ENCODE measurements at regions not wholly inside any gene's neighbourhood (a gene's known extent, or its start where the extent isn't known, plus 50 kb on each side); places are given as distances from the start of the nearest gene placed in this dataset.

DNA sequence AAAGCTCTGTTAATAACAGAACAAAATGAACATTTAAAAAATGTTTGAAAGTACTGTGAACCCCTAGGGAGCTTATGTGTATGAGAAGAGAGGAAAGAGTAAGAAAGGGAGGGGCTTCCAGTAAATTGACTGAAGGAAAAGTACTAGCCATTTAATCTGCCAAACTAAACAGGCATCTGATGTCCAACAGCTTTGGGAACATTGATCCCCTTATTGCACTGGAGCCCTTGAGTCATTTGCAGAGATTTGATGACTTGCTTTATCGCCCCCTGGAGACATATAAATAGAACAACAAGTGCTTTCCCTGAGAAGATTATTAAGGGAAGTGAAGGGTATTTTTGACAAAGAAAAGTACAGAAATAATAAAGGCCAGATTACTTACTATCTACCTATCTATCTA, 319.3 kb upstream of the NOVA1 start:
- TF ChIP-seq POLR2A (IDR thresholded peaks at IDR 0.05; ENCODE audit: low read depth, low read length) (no peak), SMC3 (IDR thresholded peaks at IDR 0.05; ENCODE audit: low read depth, low read length) (no peak), RCOR1 (IDR thresholded peaks at IDR 0.05; ENCODE audit: insufficient replicate concordance, low read length) (no peak), RAD21 (IDR thresholded peaks at IDR 0.05; ENCODE audit: low read length) (peak; percentile 37; the same call in 1 of the 2 replicates), CHD1 (IDR thresholded peaks at IDR 0.05; ENCODE audit: low read depth, low read length) (no peak), NFE2L2 (IDR thresholded peaks at IDR 0.05; ENCODE audit: low read depth, low read length) (no peak), FOS (IDR thresholded peaks at IDR 0.05; ENCODE audit: low read depth, low read length) (no peak)
- TF ChIP-seq, protein P1, sequence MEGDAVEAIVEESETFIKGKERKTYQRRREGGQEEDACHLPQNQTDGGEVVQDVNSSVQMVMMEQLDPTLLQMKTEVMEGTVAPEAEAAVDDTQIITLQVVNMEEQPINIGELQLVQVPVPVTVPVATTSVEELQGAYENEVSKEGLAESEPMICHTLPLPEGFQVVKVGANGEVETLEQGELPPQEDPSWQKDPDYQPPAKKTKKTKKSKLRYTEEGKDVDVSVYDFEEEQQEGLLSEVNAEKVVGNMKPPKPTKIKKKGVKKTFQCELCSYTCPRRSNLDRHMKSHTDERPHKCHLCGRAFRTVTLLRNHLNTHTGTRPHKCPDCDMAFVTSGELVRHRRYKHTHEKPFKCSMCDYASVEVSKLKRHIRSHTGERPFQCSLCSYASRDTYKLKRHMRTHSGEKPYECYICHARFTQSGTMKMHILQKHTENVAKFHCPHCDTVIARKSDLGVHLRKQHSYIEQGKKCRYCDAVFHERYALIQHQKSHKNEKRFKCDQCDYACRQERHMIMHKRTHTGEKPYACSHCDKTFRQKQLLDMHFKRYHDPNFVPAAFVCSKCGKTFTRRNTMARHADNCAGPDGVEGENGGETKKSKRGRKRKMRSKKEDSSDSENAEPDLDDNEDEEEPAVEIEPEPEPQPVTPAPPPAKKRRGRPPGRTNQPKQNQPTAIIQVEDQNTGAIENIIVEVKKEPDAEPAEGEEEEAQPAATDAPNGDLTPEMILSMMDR (conservative IDR thresholded peaks at IDR 0.05; ENCODE audit: low read depth, low read length) = peak; percentile 44
- TF ChIP-seq, protein P2, sequence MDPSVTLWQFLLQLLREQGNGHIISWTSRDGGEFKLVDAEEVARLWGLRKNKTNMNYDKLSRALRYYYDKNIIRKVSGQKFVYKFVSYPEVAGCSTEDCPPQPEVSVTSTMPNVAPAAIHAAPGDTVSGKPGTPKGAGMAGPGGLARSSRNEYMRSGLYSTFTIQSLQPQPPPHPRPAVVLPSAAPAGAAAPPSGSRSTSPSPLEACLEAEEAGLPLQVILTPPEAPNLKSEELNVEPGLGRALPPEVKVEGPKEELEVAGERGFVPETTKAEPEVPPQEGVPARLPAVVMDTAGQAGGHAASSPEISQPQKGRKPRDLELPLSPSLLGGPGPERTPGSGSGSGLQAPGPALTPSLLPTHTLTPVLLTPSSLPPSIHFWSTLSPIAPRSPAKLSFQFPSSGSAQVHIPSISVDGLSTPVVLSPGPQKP (IDR thresholded peaks at IDR 0.05; ENCODE audit: borderline replicate concordance, low read depth, low read length) = no peak

All from IMR-90 (cell line).